ENCODE measurements at regions not wholly inside any gene's neighbourhood (a gene's known extent, or its start where the extent isn't known, plus 50 kb on each side); places are given as distances from the start of the nearest gene placed in this dataset.

- H3K9me3 ChIP-seq (ENCODE audit: low read depth), result no peaks in the 10 kb centered on the region
- no peaks in the 10 kb centered on the region for H3K36me3 ChIP-seq (replicated peaks; ENCODE audit: insufficient read depth, low read depth)
- no peaks in the 10 kb centered on the region for H3K27me3 ChIP-seq
- H2AFZ ChIP-seq, result no peak overlapping the region
- no peak for DNase-seq (ENCODE audit: low spot score)
- WGBS (ENCODE audit: low lambda C conversion rate, missing lambda C conversion rate), result 73% methylated on average over 5 of the region's 5 CpGs
- H4K20me1 ChIP-seq (ENCODE audit: insufficient read depth, poor library complexity, severe bottlenecking), result no peaks in the 10 kb centered on the region
- no peaks in the 10 kb centered on the region for H3K9me2 ChIP-seq (replicated peaks; ENCODE audit: insufficient read depth)
- peaks cover 6% of the 10 kb centered on the region for H3K4me1 ChIP-seq (ENCODE audit: insufficient read depth)
- TF ChIP-seq EZH2phosphoT487 (IDR thresholded peaks at IDR 0.05; ENCODE audit: low read depth, severe bottlenecking, unreplicated experiment), result no peak
- H3K4me3 ChIP-seq, result no peak overlapping the region
- no peaks in the 10 kb centered on the region for H3K79me2 ChIP-seq
- no peak overlapping the region for H3K27ac ChIP-seq
- H3K4me2 ChIP-seq, result no peak overlapping the region
These were observed 93.2 kb upstream of the ZNF438 start for GRCh38 chr10:31124852-31125251.

GRCh38 chr10:31125789-31126188 lies 94.1 kb upstream of the ZNF438 start:
- TF ChIP-seq CTCF (IDR thresholded peaks at IDR 0.05; ENCODE audit: poor library complexity) (no peak), EZH2 (IDR thresholded peaks at IDR 0.05; ENCODE audit: borderline replicate concordance) (no peak), EZH2phosphoT487 (IDR thresholded peaks at IDR 0.05; ENCODE audit: low read depth, severe bottlenecking, unreplicated experiment) (no peak)
- no peak overlapping the region for H3K4me3 ChIP-seq
- H3K27me3 ChIP-seq, result no peaks in the 10 kb centered on the region
- no peak overlapping the region for H2AFZ ChIP-seq
- no peaks in the 10 kb centered on the region for H3K36me3 ChIP-seq (replicated peaks; ENCODE audit: insufficient read depth, low read depth)
- no peaks in the 10 kb centered on the region for H3K9me2 ChIP-seq (replicated peaks; ENCODE audit: insufficient read depth)
- no peak overlapping the region for H3K4me2 ChIP-seq
- no peaks in the 10 kb centered on the region for H3K9me3 ChIP-seq (ENCODE audit: low read depth)
- peaks cover 4% of the 10 kb centered on the region for H3K4me1 ChIP-seq (ENCODE audit: insufficient read depth)
- no peaks in the 10 kb centered on the region for H3K79me2 ChIP-seq
- H4K20me1 ChIP-seq (ENCODE audit: insufficient read depth, poor library complexity, severe bottlenecking), result no peaks in the 10 kb centered on the region
- H3K27ac ChIP-seq, result no peak overlapping the region
- DNase-seq (ENCODE audit: low spot score), result no peak

GRCh38 chr10:31126593-31126992 lies 94.9 kb upstream of the ZNF438 start:
- H3K79me2 ChIP-seq, result no peaks in the 10 kb centered on the region
- H3K4me2 ChIP-seq, result no peak overlapping the region
- H3K36me3 ChIP-seq (replicated peaks; ENCODE audit: insufficient read depth, low read depth), result no peaks in the 10 kb centered on the region
- H2AFZ ChIP-seq, result no peak overlapping the region
- H3K27ac ChIP-seq, result no peak overlapping the region
- H3K4me1 ChIP-seq (ENCODE audit: insufficient read depth), result no peaks in the 10 kb centered on the region
- H3K9me2 ChIP-seq (replicated peaks; ENCODE audit: insufficient read depth), result no peaks in the 10 kb centered on the region
- no peak overlapping the region for H3K4me3 ChIP-seq
- no peak for DNase-seq (ENCODE audit: low spot score)
- no peak for TF ChIP-seq EZH2 (IDR thresholded peaks at IDR 0.05; ENCODE audit: borderline replicate concordance)
- no peak for TF ChIP-seq CTCF (IDR thresholded peaks at IDR 0.05; ENCODE audit: poor library complexity)
- no peak for TF ChIP-seq EZH2phosphoT487 (IDR thresholded peaks at IDR 0.05; ENCODE audit: low read depth, severe bottlenecking, unreplicated experiment)
- no peaks in the 10 kb centered on the region for H4K20me1 ChIP-seq (ENCODE audit: insufficient read depth, poor library complexity, severe bottlenecking)
- H3K27me3 ChIP-seq, result no peaks in the 10 kb centered on the region
- 92% methylated on average over 2 of the region's 2 CpGs for WGBS (ENCODE audit: low lambda C conversion rate, missing lambda C conversion rate)
- no peaks in the 10 kb centered on the region for H3K9me3 ChIP-seq (ENCODE audit: low read depth)

- no peaks in the 10 kb centered on the region for H3K36me3 ChIP-seq (replicated peaks; ENCODE audit: insufficient read depth, low read depth)
- no peaks in the 10 kb centered on the region for H3K27me3 ChIP-seq
- H4K20me1 ChIP-seq (ENCODE audit: insufficient read depth, poor library complexity, severe bottlenecking), result no peaks in the 10 kb centered on the region
- 91% methylated on average over 2 of the region's 2 CpGs for WGBS (ENCODE audit: low lambda C conversion rate, missing lambda C conversion rate)
- peaks cover 5% of the 10 kb centered on the region for H3K4me1 ChIP-seq (ENCODE audit: insufficient read depth)
- no peak for DNase-seq (ENCODE audit: low spot score)
- H3K79me2 ChIP-seq, result no peaks in the 10 kb centered on the region
- TF ChIP-seq EZH2phosphoT487 (IDR thresholded peaks at IDR 0.05; ENCODE audit: low read depth, severe bottlenecking, unreplicated experiment) (no peak), CTCF (IDR thresholded peaks at IDR 0.05; ENCODE audit: poor library complexity) (no peak), EZH2 (IDR thresholded peaks at IDR 0.05; ENCODE audit: borderline replicate concordance) (no peak)
- no peaks in the 10 kb centered on the region for H3K9me3 ChIP-seq (ENCODE audit: low read depth)
- no peak overlapping the region for H3K4me2 ChIP-seq
- no peak overlapping the region for H2AFZ ChIP-seq
- H3K27ac ChIP-seq, result no peak overlapping the region
- no peaks in the 10 kb centered on the region for H3K9me2 ChIP-seq (replicated peaks; ENCODE audit: insufficient read depth)
- no peak overlapping the region for H3K4me3 ChIP-seq
These were observed 96.9 kb upstream of the ZNF438 start for GRCh38 chr10:31128536-31128935.
